K562 (cell line): ENCODE measurements at regions not wholly inside any gene's neighbourhood (a gene's known extent, or its start where the extent isn't known, plus 50 kb on each side); places are given as distances from the start of the nearest gene placed in this dataset.

Experiments used
- ATF3 ChIP-seq, 2 experiments: fragments of 450-650 bp in 1 of 2; sonication (generic) in 1 of 2; formaldehyde crosslinking in 1 of 2; IDR thresholded peaks in 1 of 2; conservative IDR thresholded peaks in 1 of 2; 2 replicates each; pipeline versions ENCODE4 v1.6.1 to v1.8.1; 2016 to 2023; ENCODE audit warnings: mild to moderate bottlenecking in 2 of 2, moderate library complexity in 2 of 2, inconsistent platforms in 1 of 2, missing genetic modification reagents in 1 of 2
- BCLAF1 ChIP-seq, 2 experiments: fragments of 450-650 bp in 1 of 2; IDR thresholded peaks; 2 replicates each; pipeline ENCODE4 v1.6.1; 2011 to 2017; ENCODE audit warnings: low read depth in 2 of 2, antibody characterized with exemption in 1 of 2, borderline replicate concordance in 1 of 2, low read length in 1 of 2, mild to moderate bottlenecking in 1 of 2, mixed read lengths in 1 of 2; ENCODE audit not compliant: control insufficient read depth in 1 of 2
- CHAMP1 ChIP-seq: fragments of 450-650 bp; IDR thresholded peaks from 2 replicates; pipeline ENCODE4 v1.6.1; 2016; ENCODE audit warnings: mild to moderate bottlenecking
- CTCF ChIP-seq, 3 experiments: IDR thresholded peaks in 2 of 3; conservative IDR thresholded peaks in 1 of 3; 2 replicates each; pipeline ENCODE4 v1.5.1; 2011 to 2012; ENCODE audit warnings: low read length in 3 of 3, mild to moderate bottlenecking in 3 of 3, control low read depth in 2 of 3, improper control_type of control experiment in 1 of 3, inconsistent platforms in 1 of 3, low read depth in 1 of 3, mixed read lengths in 1 of 3, moderate library complexity in 1 of 3; ENCODE audit not compliant: insufficient read depth in 2 of 3
- ESRRA ChIP-seq: fragments of 450-650 bp; IDR thresholded peaks from 2 replicates; pipeline ENCODE4 v1.6.1; 2014; ENCODE audit warnings: low read depth, mild to moderate bottlenecking, moderate library complexity, borderline replicate concordance
- GTF2F1 ChIP-seq: IDR thresholded peaks from 2 replicates; pipeline ENCODE4 v1.6.1; 2011; ENCODE audit warnings: low read depth, low read length, improper control_type of control experiment
- KHSRP ChIP-seq: fragments of 450-650 bp; IDR thresholded peaks from 2 replicates; pipeline ENCODE4 v1.6.1; 2017
- MBD2 ChIP-seq: sonication (generic); IDR thresholded peaks from 2 replicates; pipeline ENCODE4 v1.6.1; 2016; ENCODE audit warnings: low read depth, borderline replicate concordance
- POLR2AphosphoS5 ChIP-seq: IDR thresholded peaks from 2 replicates; pipeline ENCODE4 v1.6.1; 2011; ENCODE audit warnings: mild to moderate bottlenecking, low read depth, low read length, moderate library complexity; ENCODE audit not compliant: control insufficient read depth, insufficient read depth
- RCOR1 ChIP-seq, 2 experiments: IDR thresholded peaks; 2 replicates each; pipeline ENCODE4 v1.6.1; 2012; ENCODE audit warnings: low read depth in 2 of 2, low read length in 2 of 2, borderline replicate concordance in 1 of 2, improper control_type of control experiment in 1 of 2
- SNIP1 ChIP-seq: fragments of 450-650 bp; IDR thresholded peaks from 2 replicates; pipeline ENCODE4 v1.7.1; 2017; ENCODE audit warnings: low read depth, mild to moderate bottlenecking
- TFAP4 ChIP-seq: sonication (generic); formaldehyde crosslinking; IDR thresholded peaks from 2 replicates; pipeline ENCODE4 v1.8.0; 2022; ENCODE audit warnings: missing genetic modification reagents, mild to moderate bottlenecking, moderate library complexity, borderline replicate concordance
- XRCC4 ChIP-seq: IDR thresholded peaks from one replicate; pipeline ENCODE4 v1.6.1; 2011; ENCODE audit not compliant: insufficient read depth, insufficient read length; ENCODE audit errors: extremely low read depth

GRCh38 chr1:209143916-209144315 is 439.6 kb upstream of the CAMK1G start:
- TF ChIP-seq TFAP4 (CRISPR knock-in tag) (no peak), CTCF (IDR thresholded peaks at IDR 0.05 in 2 of 3, conservative IDR thresholded peaks at IDR 0.05 in 1 of 3; ENCODE audit: insufficient read depth in 2 of 3, low read depth in 1 of 3, low read length in 3 of 3) (no peak), POLR2AphosphoS5 (no peak), RCOR1 (IDR thresholded peaks at IDR 0.05; ENCODE audit: borderline replicate concordance in 1 of 2, low read depth in 2 of 2, low read length in 2 of 2) (no peak), BCLAF1 (IDR thresholded peaks at IDR 0.05; ENCODE audit: borderline replicate concordance in 1 of 2, control insufficient read depth in 1 of 2, low read depth in 2 of 2, low read length in 1 of 2) (no peak), KHSRP (no peak), CHAMP1 (no peak), GTF2F1 (no peak), ESRRA (no peak), SNIP1 (no peak), ATF3 (IDR thresholded peaks at IDR 0.05) (no peak), ATF3 (CRISPR knock-in tag; conservative IDR thresholded peaks at IDR 0.05) (no peak), XRCC4 (no peak), MBD2 (no peak)
